HG03060 (cell line): ENCODE measurements at regions not wholly inside any gene's neighbourhood (a gene's known extent, or its start where the extent isn't known, plus 50 kb on each side); places are given as distances from the start of the nearest gene placed in this dataset.
"Not testable (repeated sequence)": the region's sequence is repeated elsewhere in the genome, so short reads cannot be mapped to it uniquely, and the experiment has no call there.

ENCODE experiments used
- ATAC-seq: cut with Tn5 transposase; IDR thresholded peaks from one replicate; pipeline ENCODE4 v1.9.1; 2021; ENCODE audit warnings: low read depth, moderate number of reproducible peaks; ENCODE audit not compliant: unreplicated experiment

DNA sequence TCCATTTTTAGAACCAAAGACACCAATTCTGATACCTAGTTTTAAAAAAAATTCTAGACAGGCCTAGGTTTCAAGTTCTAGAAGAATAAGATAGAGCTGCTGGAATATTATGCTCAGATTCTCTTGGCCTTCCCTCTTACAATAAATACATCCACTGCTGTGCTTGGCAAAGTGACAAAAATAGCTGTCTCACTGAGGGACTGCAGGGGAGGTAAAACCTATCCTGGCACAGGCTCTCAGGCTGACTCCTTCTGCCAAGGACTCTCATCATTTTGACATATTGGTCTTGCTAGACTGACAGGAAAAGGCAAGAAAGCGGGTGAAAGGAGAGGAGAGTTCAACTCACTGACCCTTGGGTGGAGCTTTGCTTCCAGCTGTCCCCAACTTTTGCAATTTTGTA lies 197.0 kb upstream of the LHX8 start:
- ATAC-seq = no peak

DNA sequence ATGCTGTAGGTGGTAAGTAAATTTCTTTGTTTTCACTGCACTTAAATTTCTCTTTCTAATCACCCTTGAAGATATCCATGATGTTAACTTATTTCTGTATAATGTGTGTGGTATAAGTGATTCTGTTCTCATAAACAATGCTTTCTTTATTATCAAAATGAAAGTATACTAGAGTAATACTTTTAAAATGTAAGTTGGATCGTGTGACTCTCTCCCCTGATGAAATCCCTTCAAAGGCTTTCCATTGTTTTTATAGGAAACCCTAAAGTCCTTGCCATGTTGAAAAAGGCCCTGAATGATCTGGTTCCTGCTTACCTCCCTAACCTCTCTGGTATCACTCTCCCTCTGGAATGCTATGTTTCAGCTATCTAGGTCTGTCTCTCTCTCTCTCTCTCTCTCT lies 191.1 kb upstream of the LHX8 start:
- no peak for ATAC-seq

DNA sequence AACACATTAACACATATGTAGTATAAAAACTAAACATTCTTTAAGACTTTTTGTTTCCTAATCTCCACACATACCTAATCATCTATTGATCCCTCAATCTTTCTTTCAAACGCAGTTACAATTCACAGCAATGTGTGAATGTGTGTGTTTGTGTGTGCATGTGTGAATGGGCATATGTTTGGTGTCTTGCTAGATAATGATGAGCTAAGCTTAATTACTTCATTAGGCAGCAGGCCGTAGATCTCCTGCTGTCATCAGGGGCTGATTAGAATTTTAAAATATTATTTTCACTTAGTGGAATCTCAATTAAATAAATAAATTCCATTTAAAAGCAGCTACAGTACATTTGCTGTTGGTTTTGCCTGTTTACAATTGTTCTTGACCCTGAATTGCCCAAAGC lies 187.8 kb upstream of the LHX8 start:
- ATAC-seq = no peak

DNA sequence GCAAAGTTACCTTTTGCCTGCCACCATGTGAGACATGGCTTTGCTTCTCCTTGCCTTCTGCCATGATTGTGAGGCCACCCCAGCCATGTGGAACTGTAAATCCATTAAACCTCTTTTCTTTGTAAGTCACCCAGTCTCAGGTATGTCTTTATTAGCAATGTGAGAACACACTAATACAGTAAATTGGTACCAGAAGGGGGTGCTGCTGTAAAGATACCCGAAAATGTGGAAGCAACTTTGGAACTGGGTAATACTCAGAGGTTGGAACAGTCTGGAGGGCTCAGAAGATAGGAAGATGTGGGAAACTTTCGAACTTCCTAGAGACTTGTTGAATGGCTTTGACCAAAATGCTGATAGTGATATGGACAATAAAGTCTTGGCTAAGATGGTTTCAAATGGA lies 184.8 kb upstream of the LHX8 start:
- ATAC-seq = not testable (repeated sequence)

DNA sequence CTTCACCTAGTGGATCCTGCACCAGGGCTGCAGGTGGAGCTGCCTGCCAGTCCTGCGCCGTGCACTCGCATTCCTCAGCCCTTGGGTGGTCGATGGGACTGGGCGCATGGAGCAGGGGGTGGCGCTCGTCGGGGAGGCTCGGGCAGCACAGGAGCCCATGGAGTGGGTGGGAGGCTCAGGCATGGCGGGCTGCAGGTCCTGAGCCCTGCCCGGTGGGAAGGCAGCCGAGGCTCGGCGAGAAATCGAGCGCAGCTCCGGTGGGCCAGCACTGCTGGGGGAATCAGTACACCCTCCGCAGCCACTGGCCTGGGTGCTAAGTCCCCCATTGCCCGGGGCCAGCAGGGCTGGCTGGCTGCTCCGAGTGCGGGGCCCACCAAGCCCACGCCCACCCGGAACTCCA lies 182.2 kb upstream of the LHX8 start:
- not testable (repeated sequence) for ATAC-seq

DNA sequence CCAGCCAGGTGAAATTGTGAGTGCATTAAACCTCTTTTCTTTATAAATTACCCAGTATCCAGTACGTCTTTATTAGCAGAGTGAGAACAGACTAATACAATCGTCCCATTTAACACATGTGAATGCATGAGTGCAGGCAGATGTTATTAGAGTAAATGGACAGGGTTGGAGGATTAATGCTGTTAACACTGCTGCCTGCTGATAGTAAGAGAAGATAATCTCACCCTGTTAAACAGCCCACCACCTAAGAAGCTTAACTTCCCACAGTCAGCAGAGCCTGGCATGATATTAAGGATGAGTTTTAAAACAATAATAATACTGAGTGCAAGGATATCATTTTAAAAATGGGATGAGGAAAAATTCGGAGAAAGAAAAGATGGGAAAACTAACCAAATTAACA lies 181.4 kb upstream of the LHX8 start:
- no peak for ATAC-seq

DNA sequence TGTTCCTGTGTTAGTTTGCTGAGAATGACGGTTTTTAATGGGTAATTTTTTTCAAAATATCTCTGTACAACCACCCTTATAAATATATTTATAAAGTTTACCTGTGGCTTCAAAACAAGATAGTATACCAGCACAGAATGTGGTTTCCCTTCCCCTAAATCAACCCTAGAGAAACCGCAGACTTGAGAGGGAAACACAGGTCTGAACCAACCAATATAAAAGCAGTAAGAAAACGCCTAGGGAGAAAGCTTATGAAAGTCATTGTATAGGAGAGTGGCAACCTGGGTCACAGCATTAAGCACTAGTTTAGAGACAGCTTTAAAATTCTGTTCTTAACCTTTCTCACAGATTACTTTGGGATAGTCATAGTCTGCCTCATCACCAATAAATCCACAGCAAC lies 180.6 kb upstream of the LHX8 start:
- ATAC-seq = no peak

DNA sequence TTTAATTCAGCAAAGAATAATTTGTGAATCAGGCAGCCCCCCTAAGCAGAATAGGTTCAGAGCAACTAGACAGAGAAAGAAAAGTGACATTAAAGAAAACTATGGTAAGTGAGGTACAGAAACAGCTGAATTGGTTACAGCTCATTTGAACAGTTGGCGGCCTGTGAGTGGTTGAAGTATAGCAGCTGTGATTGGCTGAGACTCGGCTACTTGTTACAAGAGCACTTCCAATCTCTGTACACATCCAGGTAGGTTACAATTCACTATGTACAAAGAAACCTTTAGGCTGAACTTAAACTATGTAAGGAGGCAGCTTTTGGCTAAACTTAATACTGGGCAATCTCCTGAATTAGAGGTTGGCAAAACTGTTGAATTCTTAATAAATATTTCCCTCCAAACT lies 171.1 kb upstream of the LHX8 start:
- ATAC-seq = no peak

DNA sequence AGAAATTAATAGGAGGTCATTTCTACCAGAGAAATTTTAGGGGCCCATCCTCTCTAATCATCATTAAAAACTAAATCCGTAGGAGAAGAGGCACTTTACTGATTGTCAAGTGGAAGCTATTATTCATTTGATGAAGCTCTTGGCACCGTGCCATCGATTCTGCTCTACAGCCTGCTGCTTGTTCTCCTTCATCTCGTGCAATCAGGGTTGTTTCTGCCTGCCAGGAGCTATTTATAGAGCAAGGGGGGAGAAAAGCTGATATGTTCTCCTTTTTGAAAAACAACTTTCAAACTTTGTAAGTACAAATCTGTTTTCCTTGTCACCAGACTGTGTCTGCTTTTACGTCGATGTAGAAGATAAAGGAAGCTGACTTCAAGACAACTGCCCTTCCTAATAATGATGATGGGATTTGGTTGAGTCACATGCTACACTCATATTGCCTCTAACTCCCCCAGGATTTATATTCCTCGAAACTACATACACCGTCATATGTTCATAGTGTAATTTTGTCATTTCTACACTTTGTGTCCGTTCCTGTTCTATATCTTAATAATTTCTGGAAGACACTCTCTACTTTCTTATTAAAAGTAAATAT lies 169.6 kb upstream of the LHX8 start:
- ATAC-seq = no peak

DNA sequence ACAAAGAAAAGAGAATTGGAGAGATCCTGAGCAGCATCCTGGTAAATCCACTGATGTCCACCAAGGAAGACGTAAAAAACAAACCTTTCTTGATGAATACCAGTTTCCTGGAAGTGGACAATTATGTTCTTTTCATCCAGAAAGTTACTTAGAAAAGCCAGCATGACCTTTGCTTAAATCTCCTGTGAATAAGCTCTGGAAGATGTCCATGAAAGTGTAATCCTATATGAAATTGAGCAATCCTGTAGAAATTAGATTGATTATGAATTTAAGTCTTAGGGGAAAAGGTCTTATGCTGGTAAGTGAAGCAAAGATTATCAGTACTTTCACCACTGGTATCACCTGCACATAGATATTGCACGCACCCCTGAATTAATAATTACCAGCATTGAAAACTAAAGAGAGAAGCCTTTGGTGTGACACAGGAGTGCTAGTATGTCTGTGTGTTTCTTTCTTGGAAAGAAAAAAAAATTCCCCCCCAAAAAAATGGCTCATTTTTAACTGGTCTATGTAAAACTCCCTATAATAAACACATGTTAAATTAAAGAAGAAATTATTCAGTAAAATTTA lies 164.5 kb upstream of the LHX8 start:
- no peak for ATAC-seq

DNA sequence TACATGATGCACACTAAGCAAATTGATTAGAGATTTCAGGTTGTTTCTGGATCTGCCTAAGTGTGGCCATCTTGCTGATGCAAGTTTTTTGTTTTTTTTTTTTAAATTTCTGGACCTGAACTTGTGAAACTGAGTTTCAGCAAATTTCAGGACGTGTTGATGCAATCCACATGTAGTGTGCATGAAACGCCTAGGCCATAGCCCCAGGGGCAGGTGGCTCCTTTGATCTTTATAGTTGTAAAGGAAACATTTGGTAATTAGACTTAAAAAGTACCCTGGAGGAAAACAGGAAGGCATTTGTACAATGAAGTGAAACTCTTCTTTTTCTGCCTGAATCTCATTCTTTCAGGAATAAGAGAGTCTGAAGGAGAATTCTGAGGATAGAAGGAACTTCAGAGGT lies 162.2 kb upstream of the LHX8 start:
- no peak for ATAC-seq

DNA sequence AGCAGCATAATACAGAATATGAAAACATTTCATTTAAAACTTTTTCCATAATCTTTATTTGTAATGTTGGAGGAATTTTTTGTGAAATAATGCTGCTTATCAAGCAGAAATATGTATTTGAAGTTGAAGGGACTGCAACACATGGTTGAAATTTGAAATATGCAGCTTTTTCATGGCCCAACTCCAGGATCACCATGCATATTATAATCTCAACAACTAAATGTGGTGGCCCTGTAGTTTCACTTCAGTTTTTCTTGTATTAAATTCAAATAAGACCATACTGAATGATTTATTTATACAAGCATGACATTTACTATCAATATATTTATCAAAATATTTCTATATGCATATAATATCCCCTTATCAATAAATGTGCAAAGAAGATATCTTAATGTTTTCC lies 157.7 kb upstream of the LHX8 start:
- no peak for ATAC-seq

DNA sequence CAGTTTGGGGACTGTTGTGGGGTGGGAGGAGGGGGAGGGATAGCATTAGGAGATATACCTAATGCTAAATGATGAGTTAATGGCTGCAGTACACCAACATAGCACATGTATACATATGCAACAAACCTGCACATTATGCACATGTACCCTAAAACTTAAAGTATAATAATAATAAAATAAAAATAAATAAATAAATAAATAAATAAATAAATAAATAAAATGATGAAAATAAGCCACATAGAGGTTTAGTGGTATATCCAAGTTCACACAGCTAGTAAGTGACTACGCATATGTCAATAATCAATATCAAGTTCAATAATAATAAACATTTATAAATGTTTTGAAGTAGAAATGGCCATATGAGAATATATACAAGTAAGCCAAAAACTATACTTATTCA lies 141.7 kb upstream of the LHX8 start:
- ATAC-seq = not testable (repeated sequence)

DNA sequence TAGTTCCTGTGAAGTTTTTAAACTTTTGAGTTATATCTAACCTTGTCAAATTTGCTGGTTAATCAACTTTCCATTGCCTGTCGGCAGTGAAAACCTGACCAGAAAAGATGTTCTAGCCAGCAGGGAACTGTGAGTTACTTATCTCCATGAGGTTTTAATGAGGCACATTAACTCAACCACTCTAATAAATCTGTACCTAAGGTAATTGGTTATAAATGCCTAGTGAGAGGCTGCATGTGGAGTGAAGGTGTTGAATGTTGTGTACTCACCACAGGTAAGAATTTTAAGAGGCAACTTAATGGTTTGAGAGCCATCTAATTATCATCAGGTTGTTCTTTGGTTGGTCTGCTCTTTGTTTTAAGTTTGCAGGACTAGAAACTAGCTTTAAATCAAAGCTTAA lies 138.4 kb upstream of the LHX8 start:
- ATAC-seq = no peak

DNA sequence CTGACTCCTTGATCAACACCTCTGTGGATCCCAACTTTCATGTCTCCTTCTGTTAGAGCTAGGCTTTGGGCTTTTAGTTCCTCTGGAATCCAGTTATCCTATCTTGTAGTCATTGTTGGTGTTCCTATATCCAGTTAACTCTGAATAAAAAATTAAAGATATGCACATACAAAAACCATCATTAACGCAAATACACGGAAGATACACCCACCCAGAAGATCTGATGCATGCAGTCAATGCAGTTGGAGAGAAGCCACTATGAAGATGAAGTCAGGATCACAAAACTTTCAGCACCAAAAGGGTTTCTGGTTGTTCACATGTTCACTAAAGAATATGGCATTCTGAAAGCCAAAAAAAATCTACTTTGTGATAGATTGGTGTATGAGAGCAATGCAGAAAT lies 123.6 kb upstream of the LHX8 start:
- ATAC-seq = no peak

DNA sequence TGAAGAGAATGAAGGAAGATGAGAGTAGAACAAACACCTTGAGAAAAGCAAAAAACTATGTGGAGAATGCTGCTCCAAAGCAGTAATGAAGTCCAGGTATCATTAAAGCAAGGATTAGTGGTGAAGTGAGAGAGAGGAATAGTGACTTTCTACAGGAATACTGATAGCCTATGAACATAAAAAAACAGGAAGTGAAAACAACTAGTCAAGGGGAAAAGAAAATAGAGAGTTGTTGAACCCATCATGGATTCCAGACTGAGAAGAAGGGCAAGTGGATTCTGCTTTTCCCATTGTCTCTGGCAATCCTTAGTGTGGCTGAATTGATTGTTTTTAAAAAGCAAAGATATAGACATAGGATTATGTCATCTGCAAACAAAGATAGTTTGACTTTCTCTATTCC lies 119.9 kb upstream of the LHX8 start:
- no peak for ATAC-seq

DNA sequence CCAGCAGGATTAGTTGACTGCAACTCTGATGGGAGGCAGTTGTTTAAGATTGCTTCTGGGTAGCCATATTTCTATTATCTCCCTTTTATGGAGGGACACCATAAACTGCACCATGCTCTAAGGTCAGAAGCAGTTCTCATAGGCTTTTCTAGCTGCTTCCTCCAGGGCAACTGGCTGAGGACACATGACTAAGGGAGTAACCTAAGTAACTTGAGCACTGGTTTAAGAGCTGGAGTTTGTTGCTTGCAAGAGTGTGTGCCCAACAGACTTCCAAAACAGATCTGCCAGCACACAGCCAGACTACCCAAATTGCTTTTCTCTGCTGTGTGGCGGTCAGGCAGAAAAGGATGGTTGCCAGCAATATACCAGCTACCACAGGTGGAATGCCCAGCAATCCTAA lies 111.2 kb upstream of the LHX8 start:
- ATAC-seq = no peak

DNA sequence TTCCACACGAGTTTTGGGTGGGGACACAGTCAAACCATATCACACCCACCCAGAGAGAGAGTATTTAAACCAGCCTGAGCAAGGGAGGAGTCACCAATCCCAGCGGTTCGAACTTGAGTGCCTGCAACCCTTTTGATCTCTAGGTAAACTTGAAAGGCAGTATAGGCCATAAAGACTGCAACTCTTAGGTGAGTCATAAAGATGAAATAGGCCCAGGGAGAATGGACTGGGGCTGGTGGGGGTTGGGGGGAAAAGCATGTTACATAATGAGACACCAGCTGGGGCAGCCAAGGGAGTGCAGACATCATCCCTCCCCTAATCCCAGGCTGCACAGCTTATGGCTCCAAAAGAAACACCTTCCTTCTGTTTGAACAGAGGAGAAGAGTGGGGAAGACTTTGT lies 99.8 kb upstream of the LHX8 start:
- no peak for ATAC-seq

DNA sequence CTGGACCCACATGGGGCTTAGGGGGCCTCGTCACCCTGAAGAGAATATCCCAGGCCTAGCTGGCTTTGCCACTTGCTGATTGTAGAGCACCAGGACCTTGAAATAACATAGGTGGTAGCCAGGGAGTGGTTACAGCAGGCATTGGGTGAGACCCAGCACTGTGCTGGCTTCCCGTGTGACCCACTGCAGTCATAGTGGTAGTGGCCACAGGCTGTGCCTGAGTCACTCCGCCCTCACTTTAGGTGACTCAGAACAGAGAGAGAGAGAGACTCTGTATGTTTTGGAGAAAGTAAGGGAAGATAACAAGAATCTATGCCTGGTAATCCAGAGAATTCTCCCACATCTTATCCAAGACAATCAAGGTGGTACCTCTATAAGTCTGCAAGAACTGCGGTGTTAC lies 98.7 kb upstream of the LHX8 start:
- no peak for ATAC-seq

DNA sequence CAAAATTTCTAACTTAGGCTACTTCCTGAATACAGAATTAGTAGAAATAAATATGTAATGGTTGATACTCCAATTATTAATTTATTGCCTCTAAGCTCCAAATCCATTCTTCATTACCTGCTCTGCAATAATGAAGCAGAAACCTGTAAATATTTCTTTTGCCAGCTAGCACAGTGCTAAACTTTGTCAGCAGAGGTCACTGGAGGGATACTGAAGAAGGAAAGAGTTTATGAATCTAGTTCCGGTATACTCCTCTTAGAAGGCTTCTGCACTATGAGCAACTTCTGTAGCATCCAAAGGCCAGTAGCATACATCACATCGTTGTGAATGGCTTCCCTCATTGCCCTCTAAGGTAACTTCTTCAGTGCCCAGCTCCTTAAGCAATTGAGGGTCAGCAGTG lies 81.0 kb upstream of the LHX8 start:
- ATAC-seq = no peak

DNA sequence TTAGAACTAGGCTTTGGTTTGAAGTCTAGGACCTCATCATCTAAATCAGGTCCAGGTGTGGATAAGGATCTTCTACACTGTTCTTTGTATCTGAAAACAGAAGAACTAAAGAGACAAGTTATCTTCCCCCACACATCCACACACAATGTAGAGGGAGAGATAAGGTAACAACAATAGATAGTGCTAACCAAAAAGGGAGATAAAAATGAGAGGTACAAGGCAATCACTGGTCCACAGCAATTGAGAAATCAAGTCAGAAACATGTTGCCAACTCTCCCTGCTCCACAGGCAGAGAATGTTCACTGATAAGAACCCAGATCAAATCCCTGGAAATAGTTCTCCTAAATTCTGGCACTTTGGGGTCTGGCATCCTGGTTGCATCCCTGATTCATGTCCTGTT lies 75.8 kb upstream of the LHX8 start:
- ATAC-seq = no peak

DNA sequence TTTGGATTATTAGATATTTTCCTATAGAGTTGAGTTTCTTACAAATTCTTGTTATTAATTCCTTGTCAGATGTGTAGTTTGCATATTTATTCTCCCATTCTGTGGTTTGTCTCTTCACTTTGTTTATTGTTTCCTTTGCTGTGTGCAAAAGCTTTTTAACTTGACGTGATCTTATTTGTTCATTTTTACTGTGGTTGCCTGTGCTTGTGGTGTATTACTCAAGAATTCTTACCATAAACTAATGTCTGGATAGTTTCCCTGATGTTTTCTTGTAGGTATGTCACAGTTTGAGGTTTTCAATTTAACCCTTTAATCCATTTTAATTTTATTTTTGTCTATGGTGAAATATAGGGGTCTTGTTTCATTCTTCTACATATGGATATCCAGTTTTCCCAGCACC lies 72.1 kb upstream of the LHX8 start:
- no peak for ATAC-seq

DNA sequence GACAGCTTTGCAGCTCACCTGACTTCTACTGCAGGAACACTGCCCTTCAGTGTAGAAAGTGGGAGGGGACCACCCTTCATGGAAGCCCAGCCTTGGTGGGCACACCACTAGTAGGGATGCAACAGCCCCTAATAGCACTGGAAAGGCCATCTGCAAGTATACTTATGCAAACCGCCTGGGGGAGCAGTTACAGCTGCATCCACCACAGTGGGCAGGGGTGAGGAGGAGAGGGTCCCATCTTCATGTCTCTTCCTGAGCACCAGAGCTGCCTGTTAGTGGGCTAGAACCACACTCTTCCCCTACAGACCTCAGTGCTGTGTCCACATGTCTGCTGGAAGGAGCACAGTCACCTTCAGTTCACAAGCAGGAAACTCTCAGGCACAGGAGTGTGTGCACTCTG lies 66.2 kb upstream of the LHX8 start:
- no peak for ATAC-seq
